ENCODE measurements at regions not wholly inside any gene's neighbourhood (a gene's known extent, or its start where the extent isn't known, plus 50 kb on each side); places are given as distances from the start of the nearest gene placed in this dataset.
A peak's percentile ranks its signal among the peaks of the same experiment; 100 is the strongest.

- H3K4me2 ChIP-seq, result no peak overlapping the region
- ATAC-seq, result no peak
- WGBS (ENCODE audit: missing lambda C conversion rate), result 79% methylated on average over 3 of the region's 3 CpGs
- no peak overlapping the region for H3K27ac ChIP-seq
- 0 out of 3 replicates have a peak, but pooled peaks cover 3% of the 10 kb centered on the region for H3K4me1 ChIP-seq
- FAIRE-seq, result no peak
- no peaks in the 10 kb centered on the region for H3K9me3 ChIP-seq
- POLR2A ChIA-PET, result no interaction called here
- CTCF ChIA-PET, result no interaction called here
- no peak for DNase-seq (ENCODE audit: low read depth in 1 of 2, low spot score in 1 of 2)
- TF ChIP-seq JUN (IDR thresholded peaks at IDR 0.05), result no peak
- no peak for TF ChIP-seq EHF (CRISPR knock-in tag; IDR thresholded peaks at IDR 0.05)
- TF ChIP-seq NPAS2 (CRISPR knock-in tag; IDR thresholded peaks at IDR 0.05; ENCODE audit: borderline replicate concordance), result no peak
- no peak for TF ChIP-seq MYC (IDR thresholded peaks at IDR 0.05; ENCODE audit: borderline replicate concordance, low read length)
- no peak for TF ChIP-seq FOXS1 (CRISPR knock-in tag; IDR thresholded peaks at IDR 0.05)
- no peak for TF ChIP-seq CBX8 (IDR thresholded peaks at IDR 0.05)
- no peak for TF ChIP-seq BHLHE40 (IDR thresholded peaks at IDR 0.05; ENCODE audit: low read depth, low read length)
- TF ChIP-seq BCL3 (IDR thresholded peaks at IDR 0.05), result no peak
- TF ChIP-seq MAZ (IDR thresholded peaks at IDR 0.05; ENCODE audit: borderline replicate concordance, low read depth, low read length), result no peak
- TF ChIP-seq NR3C1 (IDR thresholded peaks at IDR 0.05), result no peak
- no peak for TF ChIP-seq HEYL (CRISPR knock-in tag; IDR thresholded peaks at IDR 0.05)
- H3K4me3 ChIP-seq, result no peak overlapping the region
These were observed 464.8 kb downstream of the SEMA3D start for GRCh38 chr7:84722086-84722485.

- no peak for TF ChIP-seq ZFP36 (IDR thresholded peaks at IDR 0.05; ENCODE audit: borderline replicate concordance, partially characterized antibody)
- TF ChIP-seq MAFK (IDR thresholded peaks at IDR 0.05; ENCODE audit: partially characterized antibody), result peak; percentile 70
- H3K4me3 ChIP-seq, result no peak overlapping the region
- ATAC-seq, result no peak
These were observed 466.3 kb downstream of the SEMA3D start for GRCh38 chr7:84720456-84721097.

GRCh38 chr7:84714765-84715164 lies 472.1 kb downstream of the SEMA3D start:
- no peak overlapping the region for H3K4me2 ChIP-seq
- H3K27ac ChIP-seq, result 0 out of 6 replicates have a peak overlapping the region, but pooled peaks of 1 of the 2 experiments have one; percentile 23
- CTCF ChIA-PET, result no interaction called here
- POLR2A ChIA-PET, result no interaction called here
- H3K4me3 ChIP-seq, result no peak overlapping the region
- DNase-seq (ENCODE audit: low read depth in 1 of 2, low spot score in 1 of 2) (no peak), ATAC-seq (no peak), FAIRE-seq (no peak)
- 73% methylated on average over 4 of the region's 4 CpGs for WGBS (ENCODE audit: missing lambda C conversion rate)
- TF ChIP-seq ZC3H11A (IDR thresholded peaks at IDR 0.05), result no peak
- TF ChIP-seq RCOR1 (IDR thresholded peaks at IDR 0.05; ENCODE audit: low read depth, low read length), result no peak
- TF ChIP-seq NFE2L2 (conservative IDR thresholded peaks at IDR 0.05; ENCODE audit: low read length), result no peak
- TF ChIP-seq ELK1 (IDR thresholded peaks at IDR 0.05; ENCODE audit: low read depth, low read length), result no peak
- no peak for TF ChIP-seq RARB (CRISPR knock-in tag; IDR thresholded peaks at IDR 0.05)
- no peak for TF ChIP-seq REST (IDR thresholded peaks at IDR 0.05)
- TF ChIP-seq TFCP2L1 (CRISPR knock-in tag; IDR thresholded peaks at IDR 0.05), result no peak
- no peak for TF ChIP-seq ATOH8 (CRISPR knock-in tag; IDR thresholded peaks at IDR 0.05; ENCODE audit: low read depth)
- TF ChIP-seq KDM5A (IDR thresholded peaks at IDR 0.05), result no peak
- no peak for TF ChIP-seq HEYL (CRISPR knock-in tag; IDR thresholded peaks at IDR 0.05)
- TF ChIP-seq BHLHE40 (IDR thresholded peaks at IDR 0.05; ENCODE audit: low read depth, low read length), result no peak
- TF ChIP-seq HDAC2 (IDR thresholded peaks at IDR 0.05), result no peak
- TF ChIP-seq PHF8 (IDR thresholded peaks at IDR 0.05; ENCODE audit: borderline replicate concordance, low read depth), result no peak
- 0 out of 3 replicates have a peak, but pooled peaks cover 3% of the 10 kb centered on the region for H3K9me3 ChIP-seq
- peaks cover 5% of the 10 kb centered on the region; the same call in 1 of the 3 replicates for H3K4me1 ChIP-seq

More at GRCh38 chr7:84720456-84721097, 466.3 kb downstream of the SEMA3D start:
- 0 out of 3 replicates have a peak, but pooled peaks cover 3% of the 10 kb centered on the region for H3K4me1 ChIP-seq
- POLR2A ChIA-PET, result no interaction called here
- CTCF ChIA-PET, result no interaction called here
- H3K9me3 ChIP-seq, result no peaks in the 10 kb centered on the region
- DNase-seq (ENCODE audit: low read depth in 1 of 2, low spot score in 1 of 2) (no peak), FAIRE-seq (no peak)
- H3K4me2 ChIP-seq, result no peak overlapping the region
- no peak overlapping the region for H3K27ac ChIP-seq
